Brain microvascular endothelial cell (primary cell): ENCODE measurements at regions not wholly inside any gene's neighbourhood (a gene's known extent, or its start where the extent isn't known, plus 50 kb on each side); places are given as distances from the start of the nearest gene placed in this dataset.

Experiments
- DNase-seq: peaks from one replicate; pipeline ENCODE4 v3.0.0-alpha.2; 2020
- H3K27ac ChIP-seq: fragments of 250-450 bp; sonication (Bioruptor Pico); 2 replicates; pipeline ENCODE4 v1.5.1; 2020; ENCODE audit warnings: mild to moderate bottlenecking, moderate library complexity
- H3K27me3 ChIP-seq: fragments of 250-450 bp; sonication (Bioruptor Pico); replicated peaks from 2 replicates; pipeline ENCODE4 v1.5.1; 2020; ENCODE audit warnings: mild to moderate bottlenecking
- H3K36me3 ChIP-seq: fragments of 250-450 bp; sonication (Bioruptor Pico); replicated peaks from 2 replicates; pipeline ENCODE4 v1.5.1; 2020; ENCODE audit warnings: mild to moderate bottlenecking
- H3K4me3 ChIP-seq: 2 replicates; pipeline ENCODE4 v1.5.1; 2011; ENCODE audit warnings: low read depth, mild to moderate bottlenecking, control low read depth, low read length, moderate library complexity
- in situ Hi-C: cut with HindIII; loops from 2 replicates; pipeline ENCODE4 v1.10.0; 2017; ENCODE audit warnings: low sequenced_read_pairs, low pct_ligation_motif_present
- TF ChIP-seq, protein P1 (sequence below): IDR thresholded peaks from 2 replicates; pipeline ENCODE4 v1.5.1; 2011; ENCODE audit warnings: low read depth, mild to moderate bottlenecking, moderate library complexity, low read length, control low read depth, inconsistent platforms; ENCODE audit errors: missing control alignments

DNA sequence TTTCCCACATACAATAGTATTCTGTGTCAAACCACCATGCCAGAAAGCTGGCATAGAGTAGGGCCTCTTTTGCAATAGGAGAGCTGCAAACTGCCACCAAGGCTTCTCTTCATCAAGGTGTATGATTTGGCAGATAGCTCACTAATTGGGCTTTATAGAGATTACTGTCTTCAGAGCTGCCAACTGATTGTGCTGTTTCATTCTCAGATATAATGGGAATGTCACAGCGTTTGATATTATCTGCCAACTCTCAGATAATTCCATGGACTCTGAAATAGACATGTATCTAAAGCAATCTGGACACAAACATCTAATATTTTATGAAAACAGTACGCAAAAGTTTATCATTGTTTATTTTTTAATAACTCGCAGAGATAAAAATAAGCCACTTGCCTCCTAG is 1289.1 kb downstream of the STIM2 start:
- TF ChIP-seq, protein P1, sequence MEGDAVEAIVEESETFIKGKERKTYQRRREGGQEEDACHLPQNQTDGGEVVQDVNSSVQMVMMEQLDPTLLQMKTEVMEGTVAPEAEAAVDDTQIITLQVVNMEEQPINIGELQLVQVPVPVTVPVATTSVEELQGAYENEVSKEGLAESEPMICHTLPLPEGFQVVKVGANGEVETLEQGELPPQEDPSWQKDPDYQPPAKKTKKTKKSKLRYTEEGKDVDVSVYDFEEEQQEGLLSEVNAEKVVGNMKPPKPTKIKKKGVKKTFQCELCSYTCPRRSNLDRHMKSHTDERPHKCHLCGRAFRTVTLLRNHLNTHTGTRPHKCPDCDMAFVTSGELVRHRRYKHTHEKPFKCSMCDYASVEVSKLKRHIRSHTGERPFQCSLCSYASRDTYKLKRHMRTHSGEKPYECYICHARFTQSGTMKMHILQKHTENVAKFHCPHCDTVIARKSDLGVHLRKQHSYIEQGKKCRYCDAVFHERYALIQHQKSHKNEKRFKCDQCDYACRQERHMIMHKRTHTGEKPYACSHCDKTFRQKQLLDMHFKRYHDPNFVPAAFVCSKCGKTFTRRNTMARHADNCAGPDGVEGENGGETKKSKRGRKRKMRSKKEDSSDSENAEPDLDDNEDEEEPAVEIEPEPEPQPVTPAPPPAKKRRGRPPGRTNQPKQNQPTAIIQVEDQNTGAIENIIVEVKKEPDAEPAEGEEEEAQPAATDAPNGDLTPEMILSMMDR, result no peak
- in situ Hi-C loops, result no loop called here
- no peak for DNase-seq
- Histone ChIP-seq H3K27ac (no peak overlapping the region), H3K4me3 (no peak overlapping the region), H3K36me3 (no peaks in the 10 kb centered on the region), H3K27me3 (no peaks in the 10 kb centered on the region)

DNA sequence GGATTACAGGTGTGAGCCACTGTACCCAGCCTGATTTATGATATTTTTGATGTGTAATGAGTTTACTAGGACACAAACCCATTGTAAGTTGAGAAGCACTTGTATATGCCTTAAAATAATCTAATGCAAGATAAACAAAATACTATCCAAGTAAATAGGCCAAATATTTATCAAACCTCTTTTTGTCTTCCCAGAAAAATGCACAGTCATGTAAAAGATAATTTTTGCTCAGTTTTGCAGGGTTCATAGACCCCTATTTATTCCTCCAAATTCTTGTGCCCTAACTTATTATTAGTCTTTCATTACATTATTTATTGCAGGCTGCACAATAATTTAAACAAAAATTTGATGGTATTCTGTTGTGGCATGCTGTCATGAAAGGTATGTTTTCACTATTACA is 1290.7 kb downstream of the STIM2 start:
- DNase-seq, result no peak
- TF ChIP-seq, protein P1, result no peak

DNA sequence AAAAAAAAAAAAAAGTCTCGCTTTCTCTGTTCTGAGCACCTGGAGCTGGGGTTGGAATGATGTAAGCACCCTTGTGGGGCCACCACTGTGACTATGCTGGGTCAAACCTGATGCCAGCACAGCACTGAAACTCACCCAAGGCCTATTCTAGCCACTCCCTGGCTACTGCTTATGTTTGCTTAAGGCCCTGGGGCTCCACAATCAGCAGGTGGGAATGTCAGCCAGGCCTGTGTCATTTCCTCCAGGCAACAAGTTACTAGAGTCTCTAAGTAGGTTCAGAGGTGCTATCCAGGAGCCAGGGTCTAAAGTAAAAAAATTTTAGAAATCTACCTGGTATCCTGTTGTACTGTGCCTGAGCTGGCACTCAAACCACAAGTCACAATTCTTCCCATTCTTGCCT is 1306.8 kb downstream of the STIM2 start:
- no peak overlapping the region for H3K4me3 ChIP-seq
- no peaks in the 10 kb centered on the region for H3K27me3 ChIP-seq
- in situ Hi-C loops, result no loop called here
- no peak for DNase-seq
- H3K36me3 ChIP-seq, result no peaks in the 10 kb centered on the region
- TF ChIP-seq, protein P1, result no peak
- no peak overlapping the region for H3K27ac ChIP-seq

More for the DNA sequence above, 1290.7 kb downstream of the STIM2 start:
- no peaks in the 10 kb centered on the region for H3K27me3 ChIP-seq
- no peak overlapping the region for H3K27ac ChIP-seq
- no peaks in the 10 kb centered on the region for H3K36me3 ChIP-seq
- H3K4me3 ChIP-seq, result no peak overlapping the region
- in situ Hi-C loops, result no loop called here

DNA sequence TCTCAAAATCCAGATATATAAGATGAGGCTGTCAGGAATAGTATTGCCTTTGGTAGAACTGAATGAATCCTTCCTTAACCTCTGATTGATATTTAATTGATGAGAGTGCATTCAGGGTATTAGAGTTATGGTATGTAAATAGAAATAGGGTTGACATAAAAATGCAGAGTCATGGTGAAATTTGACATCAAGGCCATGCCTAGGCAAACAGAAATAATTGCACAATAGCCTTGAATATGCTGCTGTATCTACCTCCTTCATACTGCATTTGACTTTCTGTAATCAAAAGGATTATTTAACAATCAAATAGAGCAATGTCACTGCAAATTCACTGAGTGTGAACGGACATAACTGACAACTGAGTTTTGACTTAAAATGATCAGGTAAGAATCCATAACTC is 1316.3 kb downstream of the STIM2 start:
- no peak overlapping the region for H3K27ac ChIP-seq
- in situ Hi-C loops, result no loop called here
- no peak for DNase-seq
- no peaks in the 10 kb centered on the region for H3K36me3 ChIP-seq
- no peak overlapping the region for H3K4me3 ChIP-seq
- TF ChIP-seq, protein P1, result no peak
- H3K27me3 ChIP-seq, result no peaks in the 10 kb centered on the region

DNA sequence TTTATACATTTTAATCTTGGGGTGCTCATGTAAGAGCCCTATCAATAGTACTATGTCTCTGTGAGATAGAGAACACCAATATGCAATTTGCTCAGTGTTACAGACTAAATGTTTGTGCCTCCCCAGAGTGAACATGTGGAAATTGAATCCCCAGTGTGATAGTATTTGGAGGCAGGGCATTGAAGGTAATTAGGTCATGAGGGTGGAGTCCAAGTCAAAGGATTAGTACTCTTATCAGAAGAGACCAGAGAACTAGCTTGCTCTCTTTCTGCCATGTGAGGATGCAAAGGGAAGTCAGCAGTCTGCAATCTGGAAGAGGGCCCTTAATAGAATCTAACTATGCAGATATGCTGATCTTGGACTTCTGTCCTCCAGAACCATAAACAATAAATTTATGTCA is 1317.0 kb downstream of the STIM2 start:
- in situ Hi-C loops, result no loop called here
- Histone ChIP-seq H3K4me3 (no peak overlapping the region), H3K27me3 (no peaks in the 10 kb centered on the region), H3K36me3 (no peaks in the 10 kb centered on the region), H3K27ac (no peak overlapping the region)
- TF ChIP-seq, protein P1, result no peak
- no peak for DNase-seq

DNA sequence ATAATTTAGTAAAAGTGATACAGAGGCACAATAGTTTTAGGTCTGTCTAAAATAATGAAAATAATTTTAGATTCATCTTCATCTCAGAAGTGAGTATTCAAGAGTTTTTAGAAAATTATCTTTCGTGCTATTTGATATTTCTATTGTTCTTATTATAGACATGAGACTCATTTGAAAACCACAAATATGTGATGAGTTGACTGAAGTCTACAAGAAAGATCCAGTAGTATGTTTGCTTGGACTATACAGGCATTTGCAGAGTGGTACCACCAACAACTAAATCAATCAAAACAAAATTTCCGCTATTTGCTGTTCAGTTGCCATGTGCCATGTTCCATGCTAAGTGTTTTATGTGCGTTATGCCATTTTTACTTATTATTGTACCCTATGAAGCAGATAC is 1318.5 kb downstream of the STIM2 start:
- Histone ChIP-seq H3K36me3 (no peaks in the 10 kb centered on the region), H3K27me3 (no peaks in the 10 kb centered on the region), H3K4me3 (no peak overlapping the region), H3K27ac (no peak overlapping the region)
- no peak for DNase-seq
- in situ Hi-C loops, result no loop called here
- TF ChIP-seq, protein P1, result no peak
